Endothelial cell (in vitro differentiated cells): ENCODE measurements at regions not wholly inside any gene's neighbourhood (a gene's known extent, or its start where the extent isn't known, plus 50 kb on each side); places are given as distances from the start of the nearest gene placed in this dataset.

Experiments used
- DNase-seq: peaks from one replicate; pipeline ENCODE4 v3.0.0; 2021; ENCODE audit warnings: low spot score
- H3K27ac Mint-ChIP-seq: one replicate; pipeline ENCODE4 v1.8.0; 2021; ENCODE audit warnings: mixed read lengths, inconsistent platforms; ENCODE audit not compliant: unreplicated experiment
- H3K27me3 Mint-ChIP-seq: one replicate; pipeline ENCODE4 v1.8.0; 2021; ENCODE audit warnings: mild to moderate bottlenecking, moderate library complexity, mixed read lengths, inconsistent platforms; ENCODE audit not compliant: unreplicated experiment
- H3K36me3 Mint-ChIP-seq: one replicate; pipeline ENCODE4 v1.8.0; 2021; ENCODE audit warnings: mild to moderate bottlenecking, low read depth, mixed read lengths, inconsistent platforms; ENCODE audit not compliant: unreplicated experiment
- H3K4me1 Mint-ChIP-seq: one replicate; pipeline ENCODE4 v1.8.0; 2021; ENCODE audit warnings: mild to moderate bottlenecking, mixed read lengths, inconsistent platforms; ENCODE audit not compliant: unreplicated experiment
- H3K4me3 Mint-ChIP-seq: one replicate; pipeline ENCODE4 v1.8.0; 2021; ENCODE audit warnings: mild to moderate bottlenecking, mixed read lengths, inconsistent platforms; ENCODE audit not compliant: unreplicated experiment
- H3K9me3 Mint-ChIP-seq: one replicate; pipeline ENCODE4 v1.8.0; 2021; ENCODE audit warnings: mixed read lengths, inconsistent platforms; ENCODE audit not compliant: unreplicated experiment
- CTCF ChIP-seq: fragments of 200-600 bp; sonication (generic); IDR thresholded peaks from one replicate; pipeline ENCODE4 v1.5.0; 2021; ENCODE audit warnings: antibody characterized with exemption; ENCODE audit not compliant: unreplicated experiment

GRCh38 chr22:26777156-26777801 lies 119.9 kb downstream of the MIAT start:
- H3K36me3 Mint-ChIP-seq: peaks cover 4% of the 10 kb centered on the region
- no peak overlapping the region for H3K27ac Mint-ChIP-seq
- TF ChIP-seq CTCF: no peak
- DNase-seq: no peak
- H3K4me3 Mint-ChIP-seq: no peak overlapping the region
- H3K9me3 Mint-ChIP-seq: no peaks in the 10 kb centered on the region
- no peaks in the 10 kb centered on the region for H3K4me1 Mint-ChIP-seq
- H3K27me3 Mint-ChIP-seq: no peaks in the 10 kb centered on the region

- TF ChIP-seq CTCF: no peak
- no peak for DNase-seq
- H3K27me3 Mint-ChIP-seq: no peaks in the 10 kb centered on the region
Observed at GRCh38 chr22:26778372-26778771, 121.0 kb downstream of the MIAT start.

GRCh38 chr22:26779108-26779507 lies 121.7 kb downstream of the MIAT start:
- H3K4me1 Mint-ChIP-seq: no peaks in the 10 kb centered on the region

More at GRCh38 chr22:26778372-26778771, 121.0 kb downstream of the MIAT start:
- Mint-ChIP-seq H3K4me1 (no peaks in the 10 kb centered on the region), H3K9me3 (no peaks in the 10 kb centered on the region), H3K4me3 (no peak overlapping the region), H3K36me3 (peaks cover 5% of the 10 kb centered on the region), H3K27ac (no peak overlapping the region)

GRCh38 chr22:26779929-26780328 lies 122.5 kb downstream of the MIAT start:
- H3K9me3 Mint-ChIP-seq: no peaks in the 10 kb centered on the region
- no peaks in the 10 kb centered on the region for H3K27me3 Mint-ChIP-seq
- no peak overlapping the region for H3K27ac Mint-ChIP-seq
- H3K36me3 Mint-ChIP-seq: peaks cover 5% of the 10 kb centered on the region
- H3K4me3 Mint-ChIP-seq: no peak overlapping the region
- no peak for DNase-seq
- no peak for TF ChIP-seq CTCF
- no peaks in the 10 kb centered on the region for H3K4me1 Mint-ChIP-seq

More at GRCh38 chr22:26779108-26779507, 121.7 kb downstream of the MIAT start:
- H3K36me3 Mint-ChIP-seq: peaks cover 5% of the 10 kb centered on the region
- no peaks in the 10 kb centered on the region for H3K9me3 Mint-ChIP-seq
- no peak overlapping the region for H3K4me3 Mint-ChIP-seq
- no peak overlapping the region for H3K27ac Mint-ChIP-seq
- no peak for DNase-seq
- H3K27me3 Mint-ChIP-seq: no peaks in the 10 kb centered on the region
- TF ChIP-seq CTCF: no peak

- H3K4me1 Mint-ChIP-seq: no peaks in the 10 kb centered on the region
- DNase-seq: no peak
- H3K36me3 Mint-ChIP-seq: peaks cover 5% of the 10 kb centered on the region
- H3K27me3 Mint-ChIP-seq: no peaks in the 10 kb centered on the region
- H3K9me3 Mint-ChIP-seq: no peaks in the 10 kb centered on the region
- H3K4me3 Mint-ChIP-seq: no peak overlapping the region
- TF ChIP-seq CTCF: no peak
- H3K27ac Mint-ChIP-seq: no peak overlapping the region
Observed at GRCh38 chr22:26780521-26780920, 123.1 kb downstream of the MIAT start.
